ENCODE measurements at regions not wholly inside any gene's neighbourhood (a gene's known extent, or its start where the extent isn't known, plus 50 kb on each side); places are given as distances from the start of the nearest gene placed in this dataset.
A peak's percentile ranks its signal among the peaks of the same experiment; 100 is the strongest.

- Mint-ChIP-seq H3K27me3 (ENCODE audit: insufficient read depth, low read depth) (no peaks in the 10 kb centered on the region), H3K4me3 (no peak overlapping the region), H3K36me3 (no peaks in the 10 kb centered on the region), H3K4me1 (no peaks in the 10 kb centered on the region), H3K27ac (no peak overlapping the region), H3K9me3 (no peaks in the 10 kb centered on the region)
- H3K79me2 ChIP-seq (ENCODE audit: low read depth): no peaks in the 10 kb centered on the region
- H3K36me3 ChIP-seq: no peaks in the 10 kb centered on the region
- H3K4me3 ChIP-seq: no peak overlapping the region
- no peaks in the 10 kb centered on the region for H3K9me3 ChIP-seq (ENCODE audit: low read depth)
- TF ChIP-seq EZH2 (IDR thresholded peaks at IDR 0.05): no peak
- TF ChIP-seq CTCF (IDR thresholded peaks at IDR 0.05): no peak
- no peak for TF ChIP-seq EZH2phosphoT487 (IDR thresholded peaks at IDR 0.05)
- H3K4me1 ChIP-seq: peaks cover 9% of the 10 kb centered on the region
- H3K27me3 ChIP-seq: no peaks in the 10 kb centered on the region
- no peaks in the 10 kb centered on the region for H3F3A ChIP-seq (ENCODE audit: low read depth)
- H2AFZ ChIP-seq (replicated peaks): no peak overlapping the region
- no peaks in the 10 kb centered on the region for H4K20me1 ChIP-seq (ENCODE audit: low read depth)
- no peak overlapping the region for H3K9ac ChIP-seq
- H3K4me2 ChIP-seq: no peak overlapping the region
- DNase-seq (ENCODE audit: low spot score): no peak
- no peak overlapping the region for H3K27ac ChIP-seq
Observed at GRCh38 chr9:119083673-119084072, 285.6 kb downstream of the BRINP1 start.

DNA sequence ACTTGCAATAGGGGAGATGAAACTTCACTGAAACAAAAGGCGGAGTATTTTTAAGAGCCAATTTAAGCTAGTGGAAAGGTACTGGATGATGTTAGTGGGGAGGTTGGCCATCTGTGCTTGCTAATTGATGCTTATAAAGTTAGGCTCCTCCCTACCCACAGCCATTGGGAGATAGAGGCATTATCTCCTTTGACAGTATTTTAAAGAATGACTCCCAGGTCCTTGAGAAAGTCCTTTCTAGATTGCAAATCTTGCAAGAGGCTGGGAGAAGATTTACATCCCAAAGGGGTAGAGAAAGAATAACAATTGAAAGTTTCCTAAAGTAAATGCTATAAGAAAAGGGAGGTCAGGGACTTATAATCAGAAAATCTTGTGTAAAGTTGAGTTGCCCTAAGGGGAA lies 282.6 kb downstream of the BRINP1 start:
- Mint-ChIP-seq H3K4me3 (no peak overlapping the region), H3K36me3 (no peaks in the 10 kb centered on the region), H3K4me1 (no peaks in the 10 kb centered on the region), H3K27me3 (ENCODE audit: insufficient read depth, low read depth) (no peaks in the 10 kb centered on the region), H3K9me3 (no peaks in the 10 kb centered on the region), H3K27ac (no peak overlapping the region)
- Histone ChIP-seq H3K27me3 (no peaks in the 10 kb centered on the region), H3K9me3 (ENCODE audit: low read depth) (no peaks in the 10 kb centered on the region), H3K27ac (no peak overlapping the region), H3K79me2 (ENCODE audit: low read depth) (no peaks in the 10 kb centered on the region), H3F3A (ENCODE audit: low read depth) (no peaks in the 10 kb centered on the region), H3K36me3 (no peaks in the 10 kb centered on the region), H2AFZ (replicated peaks) (peak overlapping the region; percentile 38), H3K4me1 (peaks cover 9% of the 10 kb centered on the region), H3K9ac (no peak overlapping the region), H3K4me3 (no peak overlapping the region), H4K20me1 (ENCODE audit: low read depth) (no peaks in the 10 kb centered on the region), H3K4me2 (no peak overlapping the region)
- TF ChIP-seq EZH2phosphoT487 (IDR thresholded peaks at IDR 0.05) (no peak), CTCF (IDR thresholded peaks at IDR 0.05) (no peak), EZH2 (IDR thresholded peaks at IDR 0.05) (no peak)
- DNase-seq (ENCODE audit: low spot score): no peak

DNA sequence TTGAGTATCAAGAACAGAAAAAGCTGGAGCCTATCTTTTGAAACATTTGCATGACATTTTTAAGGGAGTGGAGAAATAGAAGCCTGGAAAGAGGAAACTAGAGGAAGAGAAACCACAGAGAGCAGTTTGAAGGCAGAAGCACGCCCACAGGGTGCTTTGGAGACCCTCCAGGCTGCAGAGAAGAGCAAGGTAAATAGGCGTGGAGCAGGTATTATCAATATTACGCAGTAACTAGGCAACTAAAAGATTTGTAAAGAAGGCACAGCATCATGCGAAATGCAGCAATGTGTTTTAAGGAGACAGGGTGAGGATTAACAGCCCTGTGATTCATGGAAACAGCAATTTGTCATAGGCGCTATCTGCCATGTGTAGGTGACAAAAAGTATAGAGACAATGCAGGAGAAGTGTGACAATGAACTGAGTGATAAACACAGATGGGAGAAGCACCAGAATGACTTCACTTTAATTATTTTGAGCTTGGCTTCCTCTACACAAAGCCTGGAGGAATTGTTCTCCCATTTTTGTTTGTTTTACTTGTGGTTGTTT lies 281.2 kb downstream of the BRINP1 start:
- H3K79me2 ChIP-seq (ENCODE audit: low read depth): no peaks in the 10 kb centered on the region
- H3K36me3 ChIP-seq: no peaks in the 10 kb centered on the region
- no peak overlapping the region for H3K4me3 ChIP-seq
- Mint-ChIP-seq H3K27ac (no peak overlapping the region), H3K36me3 (no peaks in the 10 kb centered on the region), H3K4me1 (no peaks in the 10 kb centered on the region), H3K27me3 (ENCODE audit: insufficient read depth, low read depth) (no peaks in the 10 kb centered on the region), H3K4me3 (no peak overlapping the region), H3K9me3 (no peaks in the 10 kb centered on the region)
- H3K27ac ChIP-seq: no peak overlapping the region
- no peaks in the 10 kb centered on the region for H3K9me3 ChIP-seq (ENCODE audit: low read depth)
- H3K4me1 ChIP-seq: peaks cover 9% of the 10 kb centered on the region
- no peak overlapping the region for H3K9ac ChIP-seq
- no peak overlapping the region for H3K4me2 ChIP-seq
- no peaks in the 10 kb centered on the region for H3F3A ChIP-seq (ENCODE audit: low read depth)
- H3K27me3 ChIP-seq: no peaks in the 10 kb centered on the region
- TF ChIP-seq CTCF (IDR thresholded peaks at IDR 0.05) (no peak), EZH2phosphoT487 (IDR thresholded peaks at IDR 0.05) (no peak), EZH2 (IDR thresholded peaks at IDR 0.05) (no peak)
- H4K20me1 ChIP-seq (ENCODE audit: low read depth): no peaks in the 10 kb centered on the region
- H2AFZ ChIP-seq (replicated peaks): peak overlapping the region; percentile 44
- DNase-seq (ENCODE audit: low spot score): no peak
